Endothelial cell (in vitro differentiated cells): ENCODE measurements at regions not wholly inside any gene's neighbourhood (a gene's known extent, or its start where the extent isn't known, plus 50 kb on each side); places are given as distances from the start of the nearest gene placed in this dataset.

Source experiments
- DNase-seq: peaks from one replicate; pipeline ENCODE4 v3.0.0; 2021; ENCODE audit warnings: low spot score
- H3K27ac Mint-ChIP-seq: one replicate; pipeline ENCODE4 v1.8.0; 2021; ENCODE audit warnings: mixed read lengths, inconsistent platforms; ENCODE audit not compliant: unreplicated experiment
- H3K27me3 Mint-ChIP-seq: one replicate; pipeline ENCODE4 v1.8.0; 2021; ENCODE audit warnings: mild to moderate bottlenecking, moderate library complexity, mixed read lengths, inconsistent platforms; ENCODE audit not compliant: unreplicated experiment
- H3K36me3 Mint-ChIP-seq: one replicate; pipeline ENCODE4 v1.8.0; 2021; ENCODE audit warnings: mild to moderate bottlenecking, low read depth, mixed read lengths, inconsistent platforms; ENCODE audit not compliant: unreplicated experiment
- H3K4me1 Mint-ChIP-seq: one replicate; pipeline ENCODE4 v1.8.0; 2021; ENCODE audit warnings: mild to moderate bottlenecking, mixed read lengths, inconsistent platforms; ENCODE audit not compliant: unreplicated experiment
- H3K4me3 Mint-ChIP-seq: one replicate; pipeline ENCODE4 v1.8.0; 2021; ENCODE audit warnings: mild to moderate bottlenecking, mixed read lengths, inconsistent platforms; ENCODE audit not compliant: unreplicated experiment
- H3K9me3 Mint-ChIP-seq: one replicate; pipeline ENCODE4 v1.8.0; 2021; ENCODE audit warnings: mixed read lengths, inconsistent platforms; ENCODE audit not compliant: unreplicated experiment
- CTCF ChIP-seq: fragments of 200-600 bp; sonication (generic); IDR thresholded peaks from one replicate; pipeline ENCODE4 v1.5.0; 2021; ENCODE audit warnings: antibody characterized with exemption; ENCODE audit not compliant: unreplicated experiment

GRCh38 chr11:133654630-133655212 lies 122.4 kb upstream of the OPCML start:
- H3K27me3 Mint-ChIP-seq = peaks cover 5% of the 10 kb centered on the region
- H3K36me3 Mint-ChIP-seq = no peaks in the 10 kb centered on the region
- H3K27ac Mint-ChIP-seq = no peak overlapping the region
- TF ChIP-seq CTCF = no peak
- no peaks in the 10 kb centered on the region for H3K4me1 Mint-ChIP-seq
- H3K9me3 Mint-ChIP-seq = no peaks in the 10 kb centered on the region
- no peak overlapping the region for H3K4me3 Mint-ChIP-seq
- DNase-seq = no peak

- H3K36me3 Mint-ChIP-seq = no peaks in the 10 kb centered on the region
- DNase-seq = no peak
- no peak overlapping the region for H3K4me3 Mint-ChIP-seq
- H3K27me3 Mint-ChIP-seq = peaks cover 5% of the 10 kb centered on the region
- H3K9me3 Mint-ChIP-seq = no peaks in the 10 kb centered on the region
- no peak for TF ChIP-seq CTCF
- no peak overlapping the region for H3K27ac Mint-ChIP-seq
- no peaks in the 10 kb centered on the region for H3K4me1 Mint-ChIP-seq
Observed at GRCh38 chr11:133653336-133653735, 121.0 kb upstream of the OPCML start.

- no peak for DNase-seq
- no peak overlapping the region for H3K27ac Mint-ChIP-seq
- no peaks in the 10 kb centered on the region for H3K9me3 Mint-ChIP-seq
- no peak for TF ChIP-seq CTCF
- H3K36me3 Mint-ChIP-seq = no peaks in the 10 kb centered on the region
- no peaks in the 10 kb centered on the region for H3K4me1 Mint-ChIP-seq
- H3K4me3 Mint-ChIP-seq = no peak overlapping the region
- H3K27me3 Mint-ChIP-seq = peaks cover 2% of the 10 kb centered on the region
Observed at GRCh38 chr11:133650082-133650481, 117.8 kb upstream of the OPCML start.

- no peak for DNase-seq
- TF ChIP-seq CTCF = no peak
- H3K4me1 Mint-ChIP-seq = no peaks in the 10 kb centered on the region
- no peaks in the 10 kb centered on the region for H3K36me3 Mint-ChIP-seq
- H3K27me3 Mint-ChIP-seq = peaks cover 2% of the 10 kb centered on the region
- no peak overlapping the region for H3K27ac Mint-ChIP-seq
- no peak overlapping the region for H3K4me3 Mint-ChIP-seq
- no peaks in the 10 kb centered on the region for H3K9me3 Mint-ChIP-seq
Observed at GRCh38 chr11:133649040-133649439, 116.7 kb upstream of the OPCML start.

- no peak for TF ChIP-seq CTCF
- no peak overlapping the region for H3K4me3 Mint-ChIP-seq
- H3K36me3 Mint-ChIP-seq = no peaks in the 10 kb centered on the region
- H3K27ac Mint-ChIP-seq = no peak overlapping the region
- no peaks in the 10 kb centered on the region for H3K9me3 Mint-ChIP-seq
- H3K27me3 Mint-ChIP-seq = no peaks in the 10 kb centered on the region
- DNase-seq = no peak
- no peaks in the 10 kb centered on the region for H3K4me1 Mint-ChIP-seq
Observed at GRCh38 chr11:133639408-133639807, 107.1 kb upstream of the OPCML start.
